Sigmoid colon (tissue), 4 donors: ENCODE measurements at regions not wholly inside any gene's neighbourhood (a gene's known extent, or its start where the extent isn't known, plus 50 kb on each side); places are given as distances from the start of the nearest gene placed in this dataset.

Source experiments
- CTCF ChIP-seq, 4 experiments: fragments of 450-650 bp in 3 of 4; fragments of 200-600 bp in 1 of 4; IDR thresholded peaks; one replicate each; pipeline ENCODE4 v1.5.1; 2016 to 2019; ENCODE audit warnings: antibody characterized with exemption in 4 of 4, mild to moderate bottlenecking in 3 of 4, moderate library complexity in 2 of 4
- EP300 ChIP-seq, 4 donors: sonication (generic); formaldehyde crosslinking; IDR thresholded peaks; one replicate each; pipeline ENCODE4 v1.6.1; 2017; ENCODE audit warnings: antibody characterized with exemption in 4 of 4
- POLR2A ChIP-seq, 2 donors: fragments of 450-650 bp; IDR thresholded peaks; one replicate each; pipeline ENCODE4 v1.6.1; 2016; ENCODE audit warnings: antibody characterized with exemption in 2 of 2, mild to moderate bottlenecking in 2 of 2, moderate library complexity in 2 of 2

DNA sequence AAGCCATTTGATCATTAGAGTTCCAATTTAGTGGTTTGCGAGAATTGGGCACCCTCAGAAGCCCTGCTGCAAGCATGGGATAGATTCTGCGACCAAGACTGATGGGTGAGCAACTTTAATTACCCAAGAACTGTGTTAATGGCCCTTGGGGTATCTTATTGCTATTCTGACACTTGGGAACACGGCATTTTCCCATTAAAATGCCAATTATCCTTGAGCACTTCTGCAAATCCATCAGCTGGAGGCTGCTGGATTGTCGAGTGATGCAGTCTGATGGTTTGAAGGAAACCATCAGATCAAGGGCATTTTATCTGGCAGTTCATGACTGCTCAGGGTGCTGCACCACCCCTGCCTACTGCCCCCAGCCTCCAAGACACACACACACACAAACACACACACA lies 183.6 kb upstream of the PROK2 start:
- no peak for TF ChIP-seq POLR2A (IDR thresholded peaks at IDR 0.05)
- TF ChIP-seq CTCF (IDR thresholded peaks at IDR 0.05) = no peak
- no peak for TF ChIP-seq EP300 (IDR thresholded peaks at IDR 0.05)
